ENCODE measurements at regions not wholly inside any gene's neighbourhood (a gene's known extent, or its start where the extent isn't known, plus 50 kb on each side); places are given as distances from the start of the nearest gene placed in this dataset.

DNA sequence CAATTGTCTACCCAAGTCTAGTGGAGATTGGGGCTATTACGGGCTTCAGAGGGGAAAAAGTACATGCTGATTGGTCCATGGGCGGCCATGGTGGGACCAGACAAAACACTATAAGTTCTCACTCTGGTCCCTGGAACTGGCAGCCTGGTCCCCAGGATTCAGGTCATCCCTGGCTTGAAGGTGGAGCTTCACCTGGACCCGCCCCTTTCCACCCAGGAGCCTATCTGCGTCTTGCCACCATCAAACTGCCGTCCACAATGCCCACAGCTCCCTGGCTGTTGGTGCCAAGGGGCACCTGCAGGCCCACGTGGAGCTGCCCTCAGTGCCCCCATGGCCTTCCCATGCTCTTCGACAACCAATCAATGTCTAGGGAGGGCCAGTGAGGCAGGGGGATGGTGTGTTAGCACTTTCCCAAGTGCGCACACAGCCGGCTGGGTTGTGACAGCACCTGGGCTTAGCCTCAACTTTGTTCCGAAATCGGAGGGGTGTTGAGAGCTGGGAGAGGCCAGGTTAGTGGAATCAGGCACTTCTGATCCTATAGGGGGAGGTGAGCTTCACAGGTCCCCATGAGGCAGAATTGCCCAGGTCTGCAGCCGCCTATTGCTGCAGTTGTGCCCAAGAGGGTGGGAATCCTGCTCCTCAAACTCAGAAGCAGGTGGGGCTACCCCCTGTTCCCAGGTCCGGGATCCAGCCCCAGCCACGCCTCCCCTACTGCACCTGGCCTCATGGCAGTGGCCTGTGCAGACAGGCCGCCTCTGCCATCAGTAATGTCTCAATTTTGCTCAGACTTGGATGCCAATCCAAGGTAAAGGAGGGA lies 1369.4 kb upstream of the PRMT6 start:
- TF ChIP-seq, protein P1, sequence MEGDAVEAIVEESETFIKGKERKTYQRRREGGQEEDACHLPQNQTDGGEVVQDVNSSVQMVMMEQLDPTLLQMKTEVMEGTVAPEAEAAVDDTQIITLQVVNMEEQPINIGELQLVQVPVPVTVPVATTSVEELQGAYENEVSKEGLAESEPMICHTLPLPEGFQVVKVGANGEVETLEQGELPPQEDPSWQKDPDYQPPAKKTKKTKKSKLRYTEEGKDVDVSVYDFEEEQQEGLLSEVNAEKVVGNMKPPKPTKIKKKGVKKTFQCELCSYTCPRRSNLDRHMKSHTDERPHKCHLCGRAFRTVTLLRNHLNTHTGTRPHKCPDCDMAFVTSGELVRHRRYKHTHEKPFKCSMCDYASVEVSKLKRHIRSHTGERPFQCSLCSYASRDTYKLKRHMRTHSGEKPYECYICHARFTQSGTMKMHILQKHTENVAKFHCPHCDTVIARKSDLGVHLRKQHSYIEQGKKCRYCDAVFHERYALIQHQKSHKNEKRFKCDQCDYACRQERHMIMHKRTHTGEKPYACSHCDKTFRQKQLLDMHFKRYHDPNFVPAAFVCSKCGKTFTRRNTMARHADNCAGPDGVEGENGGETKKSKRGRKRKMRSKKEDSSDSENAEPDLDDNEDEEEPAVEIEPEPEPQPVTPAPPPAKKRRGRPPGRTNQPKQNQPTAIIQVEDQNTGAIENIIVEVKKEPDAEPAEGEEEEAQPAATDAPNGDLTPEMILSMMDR (IDR thresholded peaks at IDR 0.05; ENCODE audit: low read depth, low read length) = no peak
- in situ Hi-C loops (cut with HindIII; ENCODE audit: low sequenced_read_pairs) = no loop called here
- H3K4me3 ChIP-seq (ENCODE audit: low read depth, low read length) = no peak overlapping the region
- DNase-seq (ENCODE audit: low read depth, low spot score) = no peak

DNA sequence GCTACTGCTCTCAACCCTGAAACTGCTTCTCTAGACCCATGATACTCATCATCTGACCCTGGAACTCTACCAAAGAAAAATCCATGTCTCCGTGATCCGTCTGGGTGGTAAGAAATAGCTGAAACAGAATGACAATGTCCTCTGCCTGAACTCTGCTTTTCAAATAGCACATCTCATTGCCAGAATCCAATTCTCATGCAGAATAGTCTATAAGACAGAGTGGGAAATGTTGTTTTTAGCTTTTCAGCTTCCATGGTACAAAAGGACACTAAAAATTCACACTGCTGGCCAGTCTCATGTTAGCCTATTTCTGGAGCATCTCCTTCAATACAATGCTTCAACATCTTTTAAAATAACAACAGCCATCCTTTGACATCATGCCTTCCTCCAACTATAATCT lies 1355.8 kb upstream of the PRMT6 start:
- DNase-seq (ENCODE audit: low read depth, low spot score) = no peak
- in situ Hi-C loops (cut with HindIII; ENCODE audit: low sequenced_read_pairs) = no loop called here
- TF ChIP-seq, protein P1 (IDR thresholded peaks at IDR 0.05; ENCODE audit: low read depth, low read length) = no peak
- no peak overlapping the region for H3K4me3 ChIP-seq (ENCODE audit: low read depth, low read length)

DNA sequence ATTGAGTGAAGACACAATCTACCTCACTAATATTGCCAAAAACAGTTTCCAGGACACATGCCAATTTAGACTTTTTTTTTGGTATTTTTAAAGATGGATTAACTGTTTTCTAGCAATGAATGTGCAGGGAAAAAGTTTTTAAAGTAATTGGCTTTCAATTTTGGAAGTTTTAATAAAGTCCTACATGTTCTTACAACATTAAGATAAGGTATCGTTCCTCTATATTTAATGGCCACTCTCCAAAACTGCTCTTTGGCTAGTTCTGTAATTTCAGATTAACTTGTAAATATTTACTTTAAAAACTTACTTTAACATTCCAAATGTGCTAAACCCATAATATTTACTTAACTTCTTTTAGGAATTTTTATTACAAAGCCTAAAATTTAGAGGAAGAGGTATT lies 1332.2 kb upstream of the PRMT6 start:
- in situ Hi-C loops (cut with HindIII; ENCODE audit: low sequenced_read_pairs) = no loop called here
- TF ChIP-seq, protein P1 (IDR thresholded peaks at IDR 0.05; ENCODE audit: low read depth, low read length) = no peak
- H3K4me3 ChIP-seq (ENCODE audit: low read depth, low read length) = no peak overlapping the region
- DNase-seq (ENCODE audit: low read depth, low spot score) = no peak

DNA sequence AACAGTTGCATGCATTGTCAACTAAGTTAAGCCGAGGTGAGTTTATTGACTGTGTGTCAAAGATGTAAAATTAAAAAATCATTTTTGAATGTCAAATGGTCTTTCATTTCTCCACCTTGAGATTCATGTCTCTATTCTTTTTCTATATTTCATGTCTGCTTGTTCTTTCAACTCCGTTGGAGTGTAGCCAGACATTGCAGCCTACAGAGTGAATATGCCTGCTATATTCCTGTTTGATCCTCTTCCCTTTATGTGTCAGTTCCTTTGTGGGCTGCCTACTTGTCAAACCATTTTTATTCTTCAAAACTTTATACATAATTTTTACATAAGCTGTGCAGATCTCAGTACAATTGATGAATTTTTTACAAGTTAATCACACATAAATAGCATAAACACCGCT lies 1325.8 kb upstream of the PRMT6 start:
- H3K4me3 ChIP-seq (ENCODE audit: low read depth, low read length) = no peak overlapping the region
- in situ Hi-C loops (cut with HindIII; ENCODE audit: low sequenced_read_pairs) = no loop called here
- TF ChIP-seq, protein P1 (IDR thresholded peaks at IDR 0.05; ENCODE audit: low read depth, low read length) = no peak
- no peak for DNase-seq (ENCODE audit: low read depth, low spot score)

DNA sequence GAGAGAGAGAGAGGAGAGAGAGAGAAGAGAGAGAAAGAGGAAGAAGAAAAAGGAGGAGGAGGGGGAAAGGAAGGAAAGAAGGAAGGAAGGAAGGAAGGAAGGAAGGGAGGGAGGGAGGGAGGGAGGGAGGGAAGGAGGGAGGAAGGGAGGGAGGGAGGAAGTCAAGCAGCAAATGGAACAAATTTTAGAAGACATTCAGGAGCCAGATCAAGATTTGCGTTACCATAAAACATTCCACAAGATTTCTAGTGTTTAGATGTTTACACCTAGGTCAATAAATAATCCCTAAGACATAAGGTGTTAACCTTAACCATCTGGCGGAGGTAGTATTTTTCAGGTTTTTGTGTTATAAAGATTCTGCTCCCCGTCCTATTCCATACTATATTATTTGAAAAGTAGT lies 1320.1 kb upstream of the PRMT6 start:
- in situ Hi-C loops (cut with HindIII; ENCODE audit: low sequenced_read_pairs) = no loop called here
- DNase-seq (ENCODE audit: low read depth, low spot score) = no peak
- H3K4me3 ChIP-seq (ENCODE audit: low read depth, low read length) = no peak overlapping the region
- TF ChIP-seq, protein P1 (IDR thresholded peaks at IDR 0.05; ENCODE audit: low read depth, low read length) = no peak

DNA sequence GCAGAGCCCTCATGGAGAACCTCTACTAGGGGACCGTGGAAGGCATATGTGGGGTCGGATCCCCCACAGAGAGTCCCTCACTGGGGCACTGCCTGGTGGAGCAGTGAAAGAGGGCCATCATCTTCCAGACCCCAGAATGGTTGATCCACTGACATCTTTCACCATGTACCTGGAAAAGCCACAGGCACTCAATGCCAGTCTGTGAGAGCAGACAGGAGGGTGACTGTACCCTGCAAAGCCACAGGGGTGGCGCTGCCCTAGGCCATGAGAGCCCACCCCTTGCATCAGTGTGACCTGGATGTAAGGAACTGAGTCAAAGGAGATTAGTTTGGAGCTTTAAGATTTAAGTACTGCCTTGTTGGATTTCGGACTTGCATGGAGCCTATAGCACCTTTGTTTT lies 1276.7 kb upstream of the PRMT6 start:
- TF ChIP-seq, protein P1 (IDR thresholded peaks at IDR 0.05; ENCODE audit: low read depth, low read length) = no peak
- in situ Hi-C loops (cut with HindIII; ENCODE audit: low sequenced_read_pairs) = no loop called here
- no peak for DNase-seq (ENCODE audit: low read depth, low spot score)
- no peak overlapping the region for H3K4me3 ChIP-seq (ENCODE audit: low read depth, low read length)

Measured in astrocyte of the spinal cord (primary cell).